ENCODE measurements at regions not wholly inside any gene's neighbourhood (a gene's known extent, or its start where the extent isn't known, plus 50 kb on each side); places are given as distances from the start of the nearest gene placed in this dataset.

- no peaks in the 10 kb centered on the region for H3K27me3 ChIP-seq
- no peaks in the 10 kb centered on the region for H3K9me3 ChIP-seq
- no peak for ATAC-seq
- intact Hi-C loops (cut with DNase I) = no loop called here
- H3K36me3 ChIP-seq = peaks cover 0 to 100% (median 97%) of the 10 kb centered on the region in 9 donors
- peaks cover 0 to 21% (median 8%) of the 10 kb centered on the region in 12 donors for H3K4me1 ChIP-seq
- no peak for DNase-seq
- no peak overlapping the region for H3K27ac ChIP-seq
- WGBS, 4 donors = 94 to 97% (median 96%) methylated on average over 6 of the region's 6 CpGs
- H3K4me3 ChIP-seq = no peak overlapping the region
- TF ChIP-seq POLR2A (IDR thresholded peaks at IDR 0.05) = no peak
- TF ChIP-seq, protein P1, sequence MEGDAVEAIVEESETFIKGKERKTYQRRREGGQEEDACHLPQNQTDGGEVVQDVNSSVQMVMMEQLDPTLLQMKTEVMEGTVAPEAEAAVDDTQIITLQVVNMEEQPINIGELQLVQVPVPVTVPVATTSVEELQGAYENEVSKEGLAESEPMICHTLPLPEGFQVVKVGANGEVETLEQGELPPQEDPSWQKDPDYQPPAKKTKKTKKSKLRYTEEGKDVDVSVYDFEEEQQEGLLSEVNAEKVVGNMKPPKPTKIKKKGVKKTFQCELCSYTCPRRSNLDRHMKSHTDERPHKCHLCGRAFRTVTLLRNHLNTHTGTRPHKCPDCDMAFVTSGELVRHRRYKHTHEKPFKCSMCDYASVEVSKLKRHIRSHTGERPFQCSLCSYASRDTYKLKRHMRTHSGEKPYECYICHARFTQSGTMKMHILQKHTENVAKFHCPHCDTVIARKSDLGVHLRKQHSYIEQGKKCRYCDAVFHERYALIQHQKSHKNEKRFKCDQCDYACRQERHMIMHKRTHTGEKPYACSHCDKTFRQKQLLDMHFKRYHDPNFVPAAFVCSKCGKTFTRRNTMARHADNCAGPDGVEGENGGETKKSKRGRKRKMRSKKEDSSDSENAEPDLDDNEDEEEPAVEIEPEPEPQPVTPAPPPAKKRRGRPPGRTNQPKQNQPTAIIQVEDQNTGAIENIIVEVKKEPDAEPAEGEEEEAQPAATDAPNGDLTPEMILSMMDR (IDR thresholded peaks at IDR 0.05) = no peak
These were observed 54.2 kb upstream of the NAA20 start for GRCh38 chr20:19962958-19963357.

- Histone ChIP-seq H3K27ac (peak overlapping the region in 10 of 12 donors; percentile 2 to 64 (median 41)), H3K27me3 (no peaks in the 10 kb centered on the region), H3K9me3 (no peaks in the 10 kb centered on the region), H3K4me3 (no peak overlapping the region), H3K36me3 (peaks cover 0 to 100% (median 97%) of the 10 kb centered on the region in 9 donors), H3K4me1 (peaks cover 0 to 38% (median 13%) of the 10 kb centered on the region in 12 donors)
- intact Hi-C loops (cut with DNase I) = no loop called here
- DNase-seq = peak in 3 of 5 donors; percentile 57 to 70 (median 68)
- 51 to 58% (median 53%) methylated on average over 15 of the region's 15 CpGs for WGBS, 4 donors
- ATAC-seq = peak; percentile 39 to 87 (median 77)
- TF ChIP-seq POLR2A (IDR thresholded peaks at IDR 0.05) = no peak
- TF ChIP-seq, protein P1 (IDR thresholded peaks at IDR 0.05) = no peak
These were observed 52.6 kb upstream of the NAA20 start for GRCh38 chr20:19964289-19965265.

DNA sequence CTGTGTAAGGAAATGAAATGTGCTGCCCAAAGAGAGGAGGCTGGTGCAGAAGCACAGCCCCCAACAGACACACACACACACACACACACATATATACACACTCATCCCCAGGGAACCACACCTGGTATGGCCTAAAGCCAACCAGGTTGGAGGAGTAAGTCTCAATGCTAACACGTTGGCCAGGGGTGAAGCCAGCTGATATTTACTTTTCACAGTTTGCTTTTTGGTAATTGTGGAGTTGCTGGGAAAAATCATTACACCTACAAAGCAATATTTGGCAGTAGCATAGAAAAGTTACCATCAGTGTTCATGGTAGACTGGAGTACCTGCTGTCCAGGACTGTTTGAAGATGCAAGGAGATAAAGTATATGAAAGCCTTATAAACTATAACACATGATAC is 50.3 kb upstream of the NAA20 start:
- Histone ChIP-seq H3K4me1 (peaks cover 0 to 59% (median 13%) of the 10 kb centered on the region in 12 donors), H3K4me3 (no peak overlapping the region), H3K27ac (no peak overlapping the region), H3K27me3 (no peaks in the 10 kb centered on the region), H3K36me3 (peaks cover 0 to 100% (median 92%) of the 10 kb centered on the region in 9 donors), H3K9me3 (no peaks in the 10 kb centered on the region)
- 77 to 80% (median 79%) methylated on average over 1 of the region's 1 CpG for WGBS, 4 donors
- DNase-seq = no peak
- TF ChIP-seq, protein P1 (IDR thresholded peaks at IDR 0.05) = no peak
- no peak for TF ChIP-seq POLR2A (IDR thresholded peaks at IDR 0.05)
- intact Hi-C loops (cut with DNase I) = no loop called here
- no peak for ATAC-seq

Data from heart left ventricle (tissue), 16 donors.